GM21737 (cell line): ENCODE measurements at regions not wholly inside any gene's neighbourhood (a gene's known extent, or its start where the extent isn't known, plus 50 kb on each side); places are given as distances from the start of the nearest gene placed in this dataset.

Experiments used
- ATAC-seq: cut with Tn5 transposase; IDR thresholded peaks from one replicate; pipeline ENCODE4 v1.9.1; 2021; ENCODE audit warnings: mild to moderate bottlenecking, moderate library complexity; ENCODE audit not compliant: unreplicated experiment

GRCh38 chr3:94179059-94179458 lies 116.2 kb downstream of the NSUN3 start:
- no peak for ATAC-seq

GRCh38 chr3:94183551-94183950 lies 120.7 kb downstream of the NSUN3 start:
- no peak for ATAC-seq

GRCh38 chr3:94184781-94185180 lies 121.9 kb downstream of the NSUN3 start:
- ATAC-seq, result no peak

GRCh38 chr3:94185753-94186152 lies 122.9 kb downstream of the NSUN3 start:
- no peak for ATAC-seq

GRCh38 chr3:94187697-94188096 lies 124.8 kb downstream of the NSUN3 start:
- no peak for ATAC-seq

- ATAC-seq, result no peak
These were observed 132.5 kb downstream of the NSUN3 start for GRCh38 chr3:94195381-94195780.

GRCh38 chr3:94206291-94206690 lies 143.4 kb downstream of the NSUN3 start:
- ATAC-seq, result no peak

- ATAC-seq, result no peak
These were observed 147.4 kb downstream of the NSUN3 start for GRCh38 chr3:94210256-94210655.

- no peak for ATAC-seq
These were observed 154.5 kb downstream of the NSUN3 start for GRCh38 chr3:94217406-94217805.

- ATAC-seq, result no peak
These were observed 157.6 kb downstream of the NSUN3 start for GRCh38 chr3:94220426-94220825.

GRCh38 chr3:94221829-94222228 lies 159.0 kb downstream of the NSUN3 start:
- ATAC-seq, result no peak

GRCh38 chr3:94225148-94225865 lies 162.4 kb downstream of the NSUN3 start:
- ATAC-seq, result no peak

- ATAC-seq, result no peak
These were observed 163.2 kb downstream of the NSUN3 start for GRCh38 chr3:94226078-94226477.

- no peak for ATAC-seq
These were observed 170.1 kb downstream of the NSUN3 start for GRCh38 chr3:94232921-94233320.

GRCh38 chr3:94234177-94234788 lies 171.4 kb downstream of the NSUN3 start:
- ATAC-seq, result peak; percentile 62

GRCh38 chr3:94241986-94242385 lies 179.1 kb downstream of the NSUN3 start:
- no peak for ATAC-seq

- ATAC-seq, result no peak
These were observed 183.3 kb downstream of the NSUN3 start for GRCh38 chr3:94246171-94246570.

GRCh38 chr3:94248042-94248441 lies 185.2 kb downstream of the NSUN3 start:
- ATAC-seq, result no peak

- ATAC-seq, result peak; percentile 64
These were observed 186.7 kb downstream of the NSUN3 start for GRCh38 chr3:94249491-94250079.

GRCh38 chr3:94251566-94251965 lies 188.7 kb downstream of the NSUN3 start:
- ATAC-seq, result no peak

GRCh38 chr3:94252316-94252715 lies 189.5 kb downstream of the NSUN3 start:
- no peak for ATAC-seq
